ENCODE measurements at regions not wholly inside any gene's neighbourhood (a gene's known extent, or its start where the extent isn't known, plus 50 kb on each side); places are given as distances from the start of the nearest gene placed in this dataset.

DNA sequence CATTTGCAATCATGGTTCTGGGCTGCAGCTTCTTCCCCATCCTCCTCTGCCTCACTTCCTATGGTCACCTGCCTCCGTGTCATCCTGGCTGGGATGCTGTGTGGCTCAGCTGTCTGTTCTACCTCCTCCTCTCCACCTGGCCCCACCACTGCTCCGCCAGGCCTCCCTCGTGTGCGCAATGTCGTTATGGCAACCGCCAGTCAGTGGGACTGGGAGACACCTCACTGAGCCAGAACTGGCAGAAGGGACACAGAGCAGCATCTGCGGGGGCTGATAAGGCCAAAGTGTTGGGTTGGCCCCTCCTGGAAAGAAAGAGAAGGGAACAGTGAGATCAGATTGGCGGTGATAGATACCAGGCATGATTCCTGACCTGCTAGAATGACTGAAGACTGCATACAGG lies 527.5 kb downstream of the INHBA start:
- no peaks in the 10 kb centered on the region for H3K27me3 ChIP-seq (ENCODE audit: control insufficient read depth, insufficient read depth, low read length)
- no peak overlapping the region for H3K9ac ChIP-seq (ENCODE audit: low read depth, low read length)
- H3K4me1 ChIP-seq (ENCODE audit: control insufficient read depth, insufficient read depth, low read length): peaks cover 5% of the 10 kb centered on the region
- no peaks in the 10 kb centered on the region for H3K36me3 ChIP-seq (ENCODE audit: control insufficient read depth, insufficient read depth, low read length)
- H3K4me3 ChIP-seq (ENCODE audit: low read depth, low read length): no peak overlapping the region
- H3K9me3 ChIP-seq (ENCODE audit: control insufficient read depth, insufficient read depth, low read length): no peaks in the 10 kb centered on the region

DNA sequence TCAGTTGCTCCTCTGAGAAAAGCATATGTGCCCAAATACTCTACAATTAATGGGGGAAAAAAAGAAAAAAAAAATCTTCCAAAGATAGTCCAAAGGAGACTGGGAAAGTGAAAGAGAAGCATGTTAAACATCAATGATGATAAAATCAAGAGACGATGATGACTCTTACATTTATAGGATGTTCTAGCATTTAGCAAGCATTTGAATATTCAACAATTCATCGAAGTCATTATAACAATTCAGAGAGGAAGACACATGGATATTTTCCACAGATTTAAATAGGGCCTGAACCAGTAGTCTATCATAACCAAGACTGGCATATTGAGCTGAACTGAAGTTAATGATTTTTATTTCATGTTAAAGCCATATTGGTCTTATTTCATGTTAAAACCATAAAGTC lies 528.4 kb downstream of the INHBA start:
- no peaks in the 10 kb centered on the region for H3K36me3 ChIP-seq (ENCODE audit: control insufficient read depth, insufficient read depth, low read length)
- H3K4me1 ChIP-seq (ENCODE audit: control insufficient read depth, insufficient read depth, low read length): peaks cover 5% of the 10 kb centered on the region
- no peak overlapping the region for H3K4me3 ChIP-seq (ENCODE audit: low read depth, low read length)
- no peak overlapping the region for H3K9ac ChIP-seq (ENCODE audit: low read depth, low read length)
- H3K9me3 ChIP-seq (ENCODE audit: control insufficient read depth, insufficient read depth, low read length): no peaks in the 10 kb centered on the region
- no peaks in the 10 kb centered on the region for H3K27me3 ChIP-seq (ENCODE audit: control insufficient read depth, insufficient read depth, low read length)

DNA sequence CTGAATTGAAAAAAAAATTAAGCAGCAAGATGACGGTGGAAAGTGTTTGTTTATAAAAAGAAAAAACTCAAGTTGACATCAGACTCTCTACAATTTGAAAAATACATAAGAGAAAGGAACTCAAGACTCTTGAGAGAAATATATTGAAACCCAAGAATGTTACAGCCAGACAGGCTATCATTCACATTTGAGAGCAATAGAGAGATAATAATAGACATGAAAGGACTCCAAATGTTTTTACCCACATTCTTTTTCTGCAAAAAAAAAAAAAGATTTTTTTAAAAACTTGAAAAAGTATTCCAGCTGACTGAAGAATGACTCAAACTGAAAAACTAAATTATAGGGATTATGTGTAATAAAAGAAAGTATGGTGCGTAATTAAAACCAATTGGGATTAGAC lies 532.4 kb downstream of the INHBA start:
- H3K9me3 ChIP-seq (ENCODE audit: control insufficient read depth, insufficient read depth, low read length): no peaks in the 10 kb centered on the region
- no peaks in the 10 kb centered on the region for H3K4me1 ChIP-seq (ENCODE audit: control insufficient read depth, insufficient read depth, low read length)
- no peaks in the 10 kb centered on the region for H3K36me3 ChIP-seq (ENCODE audit: control insufficient read depth, insufficient read depth, low read length)
- no peak overlapping the region for H3K9ac ChIP-seq (ENCODE audit: low read depth, low read length)
- H3K27me3 ChIP-seq (ENCODE audit: control insufficient read depth, insufficient read depth, low read length): no peaks in the 10 kb centered on the region
- H3K4me3 ChIP-seq (ENCODE audit: low read depth, low read length): no peak overlapping the region

DNA sequence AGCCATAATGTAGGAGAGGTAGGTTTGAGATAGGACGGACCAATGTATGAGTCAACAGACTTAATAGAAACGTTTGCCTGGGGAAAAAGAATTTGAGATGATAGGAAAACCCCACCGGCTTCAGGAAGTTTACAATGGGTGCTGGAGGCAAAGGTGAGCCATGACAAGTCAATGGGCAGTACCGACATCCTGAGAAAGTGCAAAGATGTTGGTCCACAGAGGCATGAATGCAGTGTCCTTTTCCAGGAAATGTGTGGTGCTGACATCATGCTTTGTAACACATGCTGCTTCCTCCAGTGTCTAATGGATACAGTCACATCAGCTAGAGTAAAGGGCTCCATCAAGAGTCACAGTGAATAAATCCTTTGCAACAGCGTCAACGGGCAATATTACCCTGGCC lies 533.6 kb downstream of the INHBA start:
- Histone ChIP-seq H3K9me3 (ENCODE audit: control insufficient read depth, insufficient read depth, low read length) (no peaks in the 10 kb centered on the region), H3K4me1 (ENCODE audit: control insufficient read depth, insufficient read depth, low read length) (no peaks in the 10 kb centered on the region), H3K36me3 (ENCODE audit: control insufficient read depth, insufficient read depth, low read length) (no peaks in the 10 kb centered on the region), H3K9ac (ENCODE audit: low read depth, low read length) (no peak overlapping the region), H3K4me3 (ENCODE audit: low read depth, low read length) (no peak overlapping the region), H3K27me3 (ENCODE audit: control insufficient read depth, insufficient read depth, low read length) (no peaks in the 10 kb centered on the region)

DNA sequence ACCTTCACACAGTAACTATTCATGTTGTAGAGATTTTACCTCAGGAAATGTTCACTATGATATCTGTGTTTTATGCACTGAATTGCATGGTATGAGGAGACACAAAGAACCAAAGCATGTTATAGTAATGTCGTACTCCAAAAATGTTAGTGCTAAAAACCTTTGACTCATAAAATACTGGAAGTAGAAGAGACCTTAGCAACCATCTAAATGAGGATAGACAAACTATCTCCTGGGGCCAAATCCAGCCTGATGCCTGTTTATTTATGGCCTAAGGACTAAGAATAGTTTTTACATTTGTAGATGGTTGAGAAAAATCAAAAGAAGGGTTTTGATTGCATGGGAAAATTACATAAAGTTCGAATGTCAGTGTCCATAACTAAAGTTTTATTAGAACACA lies 535.1 kb downstream of the INHBA start:
- no peak overlapping the region for H3K9ac ChIP-seq (ENCODE audit: low read depth, low read length)
- no peaks in the 10 kb centered on the region for H3K27me3 ChIP-seq (ENCODE audit: control insufficient read depth, insufficient read depth, low read length)
- no peaks in the 10 kb centered on the region for H3K36me3 ChIP-seq (ENCODE audit: control insufficient read depth, insufficient read depth, low read length)
- H3K4me1 ChIP-seq (ENCODE audit: control insufficient read depth, insufficient read depth, low read length): no peaks in the 10 kb centered on the region
- no peaks in the 10 kb centered on the region for H3K9me3 ChIP-seq (ENCODE audit: control insufficient read depth, insufficient read depth, low read length)
- H3K4me3 ChIP-seq (ENCODE audit: low read depth, low read length): no peak overlapping the region

DNA sequence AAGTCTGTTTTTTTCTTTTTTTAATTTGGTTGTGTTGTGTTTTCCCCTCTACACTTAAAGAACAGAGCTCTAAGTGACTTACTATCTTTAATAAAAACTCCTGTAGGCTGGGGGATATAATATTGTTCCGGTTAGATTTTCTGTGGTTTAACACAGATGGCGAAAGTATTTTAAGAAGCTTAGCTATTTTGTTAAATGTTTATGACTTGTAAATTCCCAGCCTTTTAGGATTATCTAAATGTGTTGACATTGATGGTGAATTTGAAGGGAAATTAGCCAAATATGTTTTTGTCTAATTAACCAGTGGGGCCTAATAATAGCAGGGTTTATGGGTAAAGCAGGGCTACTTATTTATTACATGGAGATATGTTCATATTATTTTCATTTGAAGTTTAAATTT lies 538.5 kb downstream of the INHBA start:
- Histone ChIP-seq H3K4me3 (ENCODE audit: low read depth, low read length) (no peak overlapping the region), H3K36me3 (ENCODE audit: control insufficient read depth, insufficient read depth, low read length) (no peaks in the 10 kb centered on the region), H3K4me1 (ENCODE audit: control insufficient read depth, insufficient read depth, low read length) (no peaks in the 10 kb centered on the region), H3K27me3 (ENCODE audit: control insufficient read depth, insufficient read depth, low read length) (no peaks in the 10 kb centered on the region), H3K9me3 (ENCODE audit: control insufficient read depth, insufficient read depth, low read length) (no peaks in the 10 kb centered on the region), H3K9ac (ENCODE audit: low read depth, low read length) (no peak overlapping the region)

DNA sequence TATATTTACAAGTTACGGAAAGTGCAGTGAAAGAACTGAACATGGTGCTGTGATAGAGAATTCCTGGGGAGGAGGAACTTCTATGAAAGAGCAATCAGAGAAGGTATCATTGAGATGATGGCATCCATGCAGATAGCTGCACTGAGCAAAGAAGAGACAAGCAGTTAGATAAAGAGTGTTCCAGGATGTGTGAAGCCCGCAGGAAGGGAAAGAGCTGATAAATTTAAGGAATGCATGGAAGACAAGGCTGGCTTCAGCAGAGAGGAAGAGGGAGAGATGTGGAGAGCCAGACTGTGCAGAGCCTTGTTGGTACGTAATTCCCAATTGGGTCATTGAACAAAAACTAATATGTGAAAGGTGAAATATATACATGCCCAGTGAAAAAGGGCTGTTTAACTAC lies 538.9 kb downstream of the INHBA start:
- Histone ChIP-seq H3K4me3 (ENCODE audit: low read depth, low read length) (no peak overlapping the region), H3K9me3 (ENCODE audit: control insufficient read depth, insufficient read depth, low read length) (no peaks in the 10 kb centered on the region), H3K27me3 (ENCODE audit: control insufficient read depth, insufficient read depth, low read length) (no peaks in the 10 kb centered on the region), H3K4me1 (ENCODE audit: control insufficient read depth, insufficient read depth, low read length) (no peaks in the 10 kb centered on the region), H3K36me3 (ENCODE audit: control insufficient read depth, insufficient read depth, low read length) (no peaks in the 10 kb centered on the region), H3K9ac (ENCODE audit: low read depth, low read length) (no peak overlapping the region)

DNA sequence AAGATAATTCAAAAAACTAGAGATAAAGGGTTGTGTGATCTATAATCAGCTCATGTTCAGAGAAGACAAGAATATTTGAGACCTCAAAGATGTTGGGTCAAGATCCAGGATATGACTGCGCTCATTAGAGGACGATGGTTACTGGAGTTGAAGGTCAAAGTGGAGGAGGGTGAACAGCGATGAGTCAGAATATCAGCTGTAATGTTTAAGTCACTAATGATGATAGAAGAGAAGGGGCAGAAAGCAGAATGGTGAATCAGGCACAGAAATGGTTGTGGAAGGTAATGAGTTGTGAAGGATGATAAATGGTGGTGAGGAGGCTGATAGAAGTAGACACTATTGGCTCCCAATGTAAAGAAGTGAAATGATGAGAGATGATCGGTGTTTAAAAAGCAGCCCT lies 540.3 kb downstream of the INHBA start:
- no peaks in the 10 kb centered on the region for H3K4me1 ChIP-seq (ENCODE audit: control insufficient read depth, insufficient read depth, low read length)
- H3K9ac ChIP-seq (ENCODE audit: low read depth, low read length): no peak overlapping the region
- H3K9me3 ChIP-seq (ENCODE audit: control insufficient read depth, insufficient read depth, low read length): no peaks in the 10 kb centered on the region
- no peaks in the 10 kb centered on the region for H3K36me3 ChIP-seq (ENCODE audit: control insufficient read depth, insufficient read depth, low read length)
- H3K27me3 ChIP-seq (ENCODE audit: control insufficient read depth, insufficient read depth, low read length): no peaks in the 10 kb centered on the region
- no peak overlapping the region for H3K4me3 ChIP-seq (ENCODE audit: low read depth, low read length)

DNA sequence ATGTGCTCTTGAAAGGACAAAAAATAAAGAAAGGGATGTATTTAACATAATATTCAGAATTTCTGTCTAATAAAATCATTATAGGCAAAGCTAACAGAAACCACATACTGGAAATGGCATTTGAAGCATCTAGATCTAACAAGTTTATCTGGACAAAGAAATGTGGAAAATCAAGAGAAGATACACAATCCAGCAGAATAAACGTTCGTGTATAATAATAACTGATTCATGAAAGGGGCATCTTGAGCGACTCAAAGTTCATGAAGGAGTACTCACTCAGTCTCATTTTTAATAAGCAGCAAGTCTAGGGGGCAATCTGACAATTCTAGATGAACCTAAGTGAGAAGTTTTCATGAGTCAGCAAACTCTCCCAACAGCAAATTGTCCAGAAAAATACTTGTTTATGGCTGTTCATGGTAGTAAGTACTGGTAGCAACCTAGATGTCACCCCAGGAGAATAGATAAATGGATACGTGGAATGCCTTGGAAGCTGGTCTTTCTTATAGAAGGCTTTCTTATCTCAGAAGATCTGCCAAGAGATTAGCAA lies 541.8 kb downstream of the INHBA start:
- Histone ChIP-seq H3K27me3 (ENCODE audit: control insufficient read depth, insufficient read depth, low read length) (no peaks in the 10 kb centered on the region), H3K36me3 (ENCODE audit: control insufficient read depth, insufficient read depth, low read length) (no peaks in the 10 kb centered on the region), H3K9ac (ENCODE audit: low read depth, low read length) (no peak overlapping the region), H3K9me3 (ENCODE audit: control insufficient read depth, insufficient read depth, low read length) (no peaks in the 10 kb centered on the region), H3K4me3 (ENCODE audit: low read depth, low read length) (no peak overlapping the region), H3K4me1 (ENCODE audit: control insufficient read depth, insufficient read depth, low read length) (no peaks in the 10 kb centered on the region)

DNA sequence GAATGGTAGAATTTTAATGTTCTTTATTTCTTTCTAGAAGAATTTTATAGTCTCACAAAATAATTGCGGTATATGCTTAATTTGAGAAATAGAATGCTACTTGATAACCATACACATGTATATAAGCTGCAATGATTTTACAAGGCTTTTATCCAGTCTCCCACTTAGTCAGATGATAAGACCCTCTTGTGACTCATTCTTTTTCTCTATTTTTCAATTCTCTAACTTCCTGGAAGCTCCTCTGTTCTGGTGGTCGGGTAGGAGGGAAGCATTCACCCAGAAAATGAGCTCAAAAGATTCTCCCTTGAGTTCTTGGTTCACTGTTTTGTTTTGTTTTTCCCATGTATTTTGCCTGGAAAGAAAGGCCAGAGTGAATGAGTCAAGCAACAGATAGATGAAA lies 546.6 kb downstream of the INHBA start:
- Histone ChIP-seq H3K4me3 (ENCODE audit: low read depth, low read length) (no peak overlapping the region), H3K36me3 (ENCODE audit: control insufficient read depth, insufficient read depth, low read length) (no peaks in the 10 kb centered on the region), H3K9ac (ENCODE audit: low read depth, low read length) (no peak overlapping the region), H3K9me3 (ENCODE audit: control insufficient read depth, insufficient read depth, low read length) (no peaks in the 10 kb centered on the region), H3K27me3 (ENCODE audit: control insufficient read depth, insufficient read depth, low read length) (no peaks in the 10 kb centered on the region), H3K4me1 (ENCODE audit: control insufficient read depth, insufficient read depth, low read length) (no peaks in the 10 kb centered on the region)

DNA sequence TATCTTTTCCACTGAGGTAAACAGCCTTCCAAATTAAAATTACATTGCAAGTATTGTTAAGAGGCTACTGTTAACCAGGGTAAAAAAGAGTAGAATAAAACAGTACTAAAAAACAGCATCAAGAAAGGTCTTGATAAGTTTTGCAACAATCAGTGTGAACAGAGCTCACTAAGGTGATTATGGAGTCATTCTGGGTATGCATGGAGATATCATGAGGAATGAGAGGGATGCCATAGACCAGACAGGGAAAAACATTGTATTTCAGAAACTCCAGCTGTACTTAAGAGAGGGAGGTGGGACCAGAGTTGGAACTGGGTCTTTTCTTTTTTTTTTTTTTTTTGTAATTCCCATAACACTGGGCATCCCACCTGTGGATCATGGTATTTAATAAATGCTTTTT lies 549.6 kb downstream of the INHBA start:
- Histone ChIP-seq H3K9me3 (ENCODE audit: control insufficient read depth, insufficient read depth, low read length) (no peaks in the 10 kb centered on the region), H3K4me1 (ENCODE audit: control insufficient read depth, insufficient read depth, low read length) (no peaks in the 10 kb centered on the region), H3K36me3 (ENCODE audit: control insufficient read depth, insufficient read depth, low read length) (no peaks in the 10 kb centered on the region), H3K4me3 (ENCODE audit: low read depth, low read length) (no peak overlapping the region), H3K9ac (ENCODE audit: low read depth, low read length) (no peak overlapping the region), H3K27me3 (ENCODE audit: control insufficient read depth, insufficient read depth, low read length) (no peaks in the 10 kb centered on the region)

DNA sequence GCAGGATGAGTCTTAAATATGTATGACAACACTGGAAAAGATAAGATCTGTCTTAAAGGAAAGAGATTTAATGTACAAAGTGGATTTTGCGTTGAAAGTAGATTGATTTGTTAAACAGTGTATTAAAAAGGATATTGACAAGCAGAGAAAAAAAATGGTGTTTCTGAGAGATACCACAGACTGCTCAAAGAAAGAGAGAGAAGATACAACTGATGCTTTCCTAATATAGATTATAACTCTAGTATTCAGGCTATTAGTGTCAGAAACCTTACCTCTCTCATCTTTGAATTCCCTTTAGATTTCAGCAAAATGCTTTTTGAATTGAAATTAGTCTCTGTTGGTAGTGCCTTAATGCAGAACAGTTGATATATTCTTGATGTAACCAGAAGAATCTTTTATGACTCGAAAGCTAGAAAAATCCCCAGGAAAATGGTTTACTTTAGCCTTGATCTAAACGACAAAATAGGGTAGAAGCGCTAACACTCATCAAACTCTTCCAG lies 550.7 kb downstream of the INHBA start:
- Histone ChIP-seq H3K9ac (ENCODE audit: low read depth, low read length) (no peak overlapping the region), H3K4me3 (ENCODE audit: low read depth, low read length) (no peak overlapping the region), H3K36me3 (ENCODE audit: control insufficient read depth, insufficient read depth, low read length) (no peaks in the 10 kb centered on the region), H3K27me3 (ENCODE audit: control insufficient read depth, insufficient read depth, low read length) (no peaks in the 10 kb centered on the region), H3K4me1 (ENCODE audit: control insufficient read depth, insufficient read depth, low read length) (no peaks in the 10 kb centered on the region), H3K9me3 (ENCODE audit: control insufficient read depth, insufficient read depth, low read length) (no peaks in the 10 kb centered on the region)
